GM23248 (cell line): ENCODE measurements at regions not wholly inside any gene's neighbourhood (a gene's known extent, or its start where the extent isn't known, plus 50 kb on each side); places are given as distances from the start of the nearest gene placed in this dataset.

Source experiments
- EZH2 ChIP-seq: fragments of 200-600 bp; sonication (generic); IDR thresholded peaks from 2 replicates; pipeline ENCODE4 v1.6.1; 2018; ENCODE audit warnings: antibody characterized with exemption, mild to moderate bottlenecking; ENCODE audit not compliant: insufficient read depth, poor library complexity, severe bottlenecking
- EZH2phosphoT487 ChIP-seq: fragments of 200-600 bp; sonication (generic); IDR thresholded peaks from 2 replicates; pipeline ENCODE4 v1.6.1; 2018; ENCODE audit warnings: antibody characterized with exemption, moderate library complexity, mild to moderate bottlenecking, low read depth; ENCODE audit not compliant: insufficient read depth

GRCh38 chr2:120441744-120442471, 96.0 kb downstream of the INHBB start:
- TF ChIP-seq EZH2 (peak; percentile 38), EZH2phosphoT487 (no peak)
